WTC11 (cell line): ENCODE measurements at regions not wholly inside any gene's neighbourhood (a gene's known extent, or its start where the extent isn't known, plus 50 kb on each side); places are given as distances from the start of the nearest gene placed in this dataset.

Experiments used
- ATAC-seq: fragments of 200-7000 bp; cut with Tn5 transposase; 2 replicates; pipeline ENCODE4 v1.10.0; 2021; ENCODE audit warnings: mild to moderate bottlenecking, moderate library complexity
- CTCF ChIA-PET: fragments of 300-600 bp; sonication (Branson Sonifier 250); formaldehyde crosslinking; loops from one replicate; lab custom pipeline; 2021; ENCODE audit warnings: antibody characterized with exemption; lab: Charles Lee
- POLR2A ChIA-PET: fragments of 350-600 bp; sonication (Branson Sonifier 250); formaldehyde crosslinking; loops from one replicate; lab custom pipeline; 2021; ENCODE audit warnings: antibody characterized with exemption; lab: Charles Lee
- DNase-seq: peaks from one replicate; pipeline ENCODE4 v3.0.0; 2021; ENCODE audit warnings: low spot score
- H3K27ac Mint-ChIP-seq: 2 replicates; pipeline ENCODE4 v1.8.0; 2021; ENCODE audit warnings: mixed read lengths
- H3K27me3 Mint-ChIP-seq: 2 replicates; pipeline ENCODE4 v1.8.0; 2021; ENCODE audit warnings: low read depth, mild to moderate bottlenecking, moderate library complexity, mixed read lengths
- H3K36me3 Mint-ChIP-seq: 2 replicates; pipeline ENCODE4 v1.8.0; 2021; ENCODE audit warnings: mixed read lengths
- H3K4me1 Mint-ChIP-seq: 2 replicates; pipeline ENCODE4 v1.8.0; 2022; ENCODE audit warnings: mixed read lengths
- H3K4me3 Mint-ChIP-seq: 2 replicates; pipeline ENCODE4 v1.8.0; 2021; ENCODE audit warnings: mild to moderate bottlenecking, moderate library complexity, mixed read lengths
- H3K9me3 Mint-ChIP-seq: 2 replicates; pipeline ENCODE4 v1.8.0; 2021; ENCODE audit warnings: mixed read lengths
- ETV6 ChIP-seq: sonication (generic); formaldehyde crosslinking; IDR thresholded peaks from 2 replicates; pipeline ENCODE4 v1.8.1; 2022; ENCODE audit warnings: mild to moderate bottlenecking, missing genetic modification reagents
- FOXK1 ChIP-seq: sonication (generic); formaldehyde crosslinking; IDR thresholded peaks from 2 replicates; pipeline ENCODE4 v1.8.0; 2022; ENCODE audit warnings: mild to moderate bottlenecking, moderate library complexity, missing genetic modification reagents
- GABPB1 ChIP-seq: sonication (generic); formaldehyde crosslinking; IDR thresholded peaks from 2 replicates; pipeline ENCODE4 v1.8.1; 2023; ENCODE audit warnings: mild to moderate bottlenecking, missing genetic modification reagents
- GRHL2 ChIP-seq: fragments of 250-450 bp; sonication (Bioruptor Pico); IDR thresholded peaks from 2 replicates; pipeline ENCODE4 v1.8.0; 2022; ENCODE audit warnings: mild to moderate bottlenecking, moderate library complexity; ENCODE audit not compliant: insufficient replicate concordance, severe bottlenecking
- TCF7 ChIP-seq: sonication (generic); formaldehyde crosslinking; IDR thresholded peaks from 2 replicates; pipeline ENCODE4 v1.8.0; 2022; ENCODE audit warnings: mild to moderate bottlenecking, low read depth, missing genetic modification reagents, moderate library complexity
- TEAD1 ChIP-seq: sonication (generic); formaldehyde crosslinking; IDR thresholded peaks from 2 replicates; pipeline ENCODE4 v1.8.0; 2022; ENCODE audit warnings: mild to moderate bottlenecking, missing genetic modification reagents
- ZNF138 ChIP-seq: sonication (generic); formaldehyde crosslinking; conservative IDR thresholded peaks from 2 replicates; pipeline ENCODE4 v1.8.1; 2022; ENCODE audit warnings: mild to moderate bottlenecking, moderate library complexity, missing genetic modification reagents
- ZNF423 ChIP-seq: fragments of 250-450 bp; sonication (Bioruptor Pico); IDR thresholded peaks from 2 replicates; pipeline ENCODE4 v2.1.2; 2022; ENCODE audit warnings: mild to moderate bottlenecking, moderate library complexity
- ZNF671 ChIP-seq: fragments of 250-450 bp; sonication (Bioruptor Pico); IDR thresholded peaks from 2 replicates; pipeline ENCODE4 v1.8.0; 2021; ENCODE audit warnings: mild to moderate bottlenecking
- TF ChIP-seq, protein P1 (sequence below): sonication (generic); formaldehyde crosslinking; IDR thresholded peaks from 2 replicates; pipeline ENCODE4 v1.8.1; 2022; ENCODE audit warnings: low read depth, missing genetic modification reagents, borderline replicate concordance
- TF ChIP-seq, protein P2 (sequence below): sonication (generic); formaldehyde crosslinking; IDR thresholded peaks from 2 replicates; pipeline ENCODE4 v1.8.0; 2022; ENCODE audit warnings: mild to moderate bottlenecking, missing genetic modification reagents
- TF ChIP-seq, protein P3 (sequence below): sonication (generic); formaldehyde crosslinking; IDR thresholded peaks from 2 replicates; pipeline ENCODE4 v1.8.1; 2023; ENCODE audit warnings: mild to moderate bottlenecking, moderate library complexity, missing genetic modification reagents
- TF ChIP-seq, protein P4 (sequence below): sonication (generic); formaldehyde crosslinking; IDR thresholded peaks from 2 replicates; pipeline ENCODE4 v1.8.1; 2022; ENCODE audit warnings: mild to moderate bottlenecking, moderate library complexity, missing genetic modification reagents
- TF ChIP-seq, protein P5 (sequence below): sonication (generic); formaldehyde crosslinking; conservative IDR thresholded peaks from 2 replicates; pipeline ENCODE4 v1.8.1; 2023; ENCODE audit warnings: mild to moderate bottlenecking, low read depth, missing genetic modification reagents, moderate library complexity
- TF ChIP-seq, protein P6 (sequence below): fragments of 250-450 bp; sonication (Bioruptor Pico); IDR thresholded peaks from 2 replicates; pipeline ENCODE4 v1.9.0; 2021; ENCODE audit warnings: mild to moderate bottlenecking, borderline replicate concordance
- TF ChIP-seq, protein P7 (sequence below): sonication (generic); formaldehyde crosslinking; conservative IDR thresholded peaks from 2 replicates; pipeline ENCODE4 v1.8.1; 2022; ENCODE audit warnings: mild to moderate bottlenecking, missing genetic modification reagents
- TF ChIP-seq, protein P8 (sequence below): fragments of 250-450 bp; sonication (Bioruptor Pico); IDR thresholded peaks from 2 replicates; pipeline ENCODE4 v2.1.2; 2022; ENCODE audit warnings: mild to moderate bottlenecking, moderate library complexity

DNA sequence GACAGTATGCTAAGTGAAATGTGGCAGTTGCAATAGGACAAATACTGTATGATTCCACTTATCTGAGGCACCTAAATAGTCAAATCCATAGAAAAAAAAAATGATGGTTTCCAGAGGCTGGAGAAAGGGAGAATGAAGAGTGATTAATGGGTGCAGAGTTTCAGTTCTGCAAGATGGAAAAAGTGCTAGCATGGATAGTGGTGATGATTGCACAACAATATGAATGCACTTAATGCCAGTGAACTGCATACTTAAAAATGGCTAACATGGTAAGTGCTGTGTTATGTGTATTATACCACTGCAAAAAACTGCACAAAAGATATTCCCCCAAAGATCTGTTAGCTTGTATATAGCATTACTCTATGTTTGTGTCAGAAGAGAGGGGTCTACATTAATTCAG is 185.4 kb downstream of the INHBB start (continued):
- TF ChIP-seq, protein P1, sequence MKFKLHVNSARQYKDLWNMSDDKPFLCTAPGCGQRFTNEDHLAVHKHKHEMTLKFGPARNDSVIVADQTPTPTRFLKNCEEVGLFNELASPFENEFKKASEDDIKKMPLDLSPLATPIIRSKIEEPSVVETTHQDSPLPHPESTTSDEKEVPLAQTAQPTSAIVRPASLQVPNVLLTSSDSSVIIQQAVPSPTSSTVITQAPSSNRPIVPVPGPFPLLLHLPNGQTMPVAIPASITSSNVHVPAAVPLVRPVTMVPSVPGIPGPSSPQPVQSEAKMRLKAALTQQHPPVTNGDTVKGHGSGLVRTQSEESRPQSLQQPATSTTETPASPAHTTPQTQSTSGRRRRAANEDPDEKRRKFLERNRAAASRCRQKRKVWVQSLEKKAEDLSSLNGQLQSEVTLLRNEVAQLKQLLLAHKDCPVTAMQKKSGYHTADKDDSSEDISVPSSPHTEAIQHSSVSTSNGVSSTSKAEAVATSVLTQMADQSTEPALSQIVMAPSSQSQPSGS, result no peak
- TF ChIP-seq ETV6 (CRISPR knock-in tag), result no peak
- TF ChIP-seq TEAD1 (CRISPR knock-in tag), result no peak
- TF ChIP-seq, protein P2, sequence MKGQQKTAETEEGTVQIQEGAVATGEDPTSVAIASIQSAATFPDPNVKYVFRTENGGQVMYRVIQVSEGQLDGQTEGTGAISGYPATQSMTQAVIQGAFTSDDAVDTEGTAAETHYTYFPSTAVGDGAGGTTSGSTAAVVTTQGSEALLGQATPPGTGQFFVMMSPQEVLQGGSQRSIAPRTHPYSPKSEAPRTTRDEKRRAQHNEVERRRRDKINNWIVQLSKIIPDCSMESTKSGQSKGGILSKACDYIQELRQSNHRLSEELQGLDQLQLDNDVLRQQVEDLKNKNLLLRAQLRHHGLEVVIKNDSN (CRISPR knock-in tag), result no peak
- TF ChIP-seq, protein P3, sequence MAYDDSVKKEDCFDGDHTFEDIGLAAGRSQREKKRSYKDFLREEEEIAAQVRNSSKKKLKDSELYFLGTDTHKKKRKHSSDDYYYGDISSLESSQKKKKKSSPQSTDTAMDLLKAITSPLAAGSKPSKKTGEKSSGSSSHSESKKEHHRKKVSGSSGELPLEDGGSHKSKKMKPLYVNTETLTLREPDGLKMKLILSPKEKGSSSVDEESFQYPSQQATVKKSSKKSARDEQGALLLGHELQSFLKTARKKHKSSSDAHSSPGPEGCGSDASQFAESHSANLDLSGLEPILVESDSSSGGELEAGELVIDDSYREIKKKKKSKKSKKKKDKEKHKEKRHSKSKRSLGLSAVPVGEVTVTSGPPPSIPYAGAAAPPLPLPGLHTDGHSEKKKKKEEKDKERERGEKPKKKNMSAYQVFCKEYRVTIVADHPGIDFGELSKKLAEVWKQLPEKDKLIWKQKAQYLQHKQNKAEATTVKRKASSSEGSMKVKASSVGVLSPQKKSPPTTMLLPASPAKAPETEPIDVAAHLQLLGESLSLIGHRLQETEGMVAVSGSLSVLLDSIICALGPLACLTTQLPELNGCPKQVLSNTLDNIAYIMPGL, result no peak
- TF ChIP-seq, all 79 proteins: peak for 0

DNA sequence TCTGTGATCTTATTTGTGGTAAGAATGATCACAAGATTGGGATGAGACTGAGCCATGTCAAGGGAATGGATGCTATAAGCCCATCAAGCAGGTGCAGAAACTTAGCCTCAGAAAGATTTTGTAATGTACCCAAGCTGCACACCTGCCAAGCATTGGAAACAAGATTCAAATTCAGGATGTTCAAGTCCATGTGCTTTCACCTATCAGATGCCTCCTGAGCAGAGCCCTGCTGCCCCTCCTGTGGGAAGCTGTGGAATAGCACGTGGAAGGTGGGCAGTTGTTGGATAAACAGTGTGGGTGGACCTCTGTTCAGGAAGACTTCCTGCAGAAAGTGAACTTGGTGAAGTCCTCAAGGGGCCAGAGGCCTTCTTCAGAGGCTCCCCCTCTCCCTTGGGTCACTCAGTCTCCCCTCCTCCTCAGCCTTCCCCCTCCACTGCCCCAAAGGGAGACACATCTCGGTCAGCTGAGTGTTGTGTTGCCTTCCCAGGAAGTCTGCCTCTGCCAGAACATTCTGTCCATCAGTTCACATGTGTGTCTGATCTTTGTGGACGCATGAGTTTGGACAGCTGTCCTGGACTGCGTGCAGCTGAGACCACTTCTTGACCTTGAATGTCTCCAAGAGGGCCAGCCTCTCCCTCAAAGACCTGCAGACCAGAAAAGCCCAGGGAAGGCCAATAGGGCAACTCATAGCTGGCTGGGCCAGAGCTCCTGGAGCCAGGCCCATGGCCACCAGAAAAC is 186.1 kb downstream of the INHBB start:
- H3K9me3 Mint-ChIP-seq, result peaks cover 23% of the 10 kb centered on the region
- TF ChIP-seq ZNF671 (CRISPR knock-in tag), result no peak
- no peak overlapping the region for H3K4me3 Mint-ChIP-seq
- DNase-seq (no peak), ATAC-seq (no peak)
- H3K27me3 Mint-ChIP-seq, result peaks cover 33% of the 10 kb centered on the region
- POLR2A ChIA-PET, result no interaction called here
- H3K36me3 Mint-ChIP-seq, result no peaks in the 10 kb centered on the region
- CTCF ChIA-PET, result interaction anchor here (0.6 to 3.0 kb wide), 4 partner anchors 11 to 372 kb away, joined by 3 to 13 read pairs (median 4); no protein-coding TSS in a partner anchor
- H3K4me1 Mint-ChIP-seq, result no peaks in the 10 kb centered on the region
- no peak overlapping the region for H3K27ac Mint-ChIP-seq

DNA sequence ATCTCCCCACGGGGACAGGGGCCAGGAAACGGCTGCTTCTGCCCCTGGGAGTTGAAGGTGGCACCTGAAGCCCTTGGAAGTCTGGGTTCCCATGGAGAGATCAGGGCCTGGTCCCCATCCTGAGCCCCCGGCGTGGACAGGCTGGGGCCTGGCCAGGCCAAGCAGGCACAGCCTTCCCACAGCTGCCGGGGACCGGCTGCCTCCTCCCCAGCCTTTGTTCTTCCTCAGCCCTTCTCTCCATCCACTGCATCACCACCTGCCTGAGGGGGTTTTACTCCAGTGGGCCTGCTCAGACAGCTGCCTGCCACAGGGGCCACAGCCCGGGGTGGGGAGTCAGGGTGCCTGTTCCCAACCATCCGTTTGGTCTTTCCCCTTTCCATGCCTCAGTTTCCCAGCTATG is 187.7 kb downstream of the INHBB start:
- POLR2A ChIA-PET, result no interaction called here
- H3K27me3 Mint-ChIP-seq, result peaks cover 32% of the 10 kb centered on the region
- CTCF ChIA-PET, result interaction anchor here (0.6 to 3.0 kb wide), 2 partner anchors 11 to 12 kb away, joined by 6 to 13 read pairs; no protein-coding TSS in a partner anchor
- TF ChIP-seq ZNF138 (CRISPR knock-in tag) (no peak), GABPB1 (CRISPR knock-in tag) (no peak), TCF7 (no peak), FOXK1 (no peak), ETV6 (CRISPR knock-in tag) (no peak), GRHL2 (no peak), ZNF423 (CRISPR knock-in tag) (no peak)
- TF ChIP-seq, protein P4, sequence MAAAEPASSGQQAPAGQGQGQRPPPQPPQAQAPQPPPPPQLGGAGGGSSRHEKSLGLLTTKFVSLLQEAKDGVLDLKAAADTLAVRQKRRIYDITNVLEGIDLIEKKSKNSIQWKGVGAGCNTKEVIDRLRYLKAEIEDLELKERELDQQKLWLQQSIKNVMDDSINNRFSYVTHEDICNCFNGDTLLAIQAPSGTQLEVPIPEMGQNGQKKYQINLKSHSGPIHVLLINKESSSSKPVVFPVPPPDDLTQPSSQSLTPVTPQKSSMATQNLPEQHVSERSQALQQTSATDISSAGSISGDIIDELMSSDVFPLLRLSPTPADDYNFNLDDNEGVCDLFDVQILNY (CRISPR knock-in tag), result no peak
- TF ChIP-seq, protein P5, sequence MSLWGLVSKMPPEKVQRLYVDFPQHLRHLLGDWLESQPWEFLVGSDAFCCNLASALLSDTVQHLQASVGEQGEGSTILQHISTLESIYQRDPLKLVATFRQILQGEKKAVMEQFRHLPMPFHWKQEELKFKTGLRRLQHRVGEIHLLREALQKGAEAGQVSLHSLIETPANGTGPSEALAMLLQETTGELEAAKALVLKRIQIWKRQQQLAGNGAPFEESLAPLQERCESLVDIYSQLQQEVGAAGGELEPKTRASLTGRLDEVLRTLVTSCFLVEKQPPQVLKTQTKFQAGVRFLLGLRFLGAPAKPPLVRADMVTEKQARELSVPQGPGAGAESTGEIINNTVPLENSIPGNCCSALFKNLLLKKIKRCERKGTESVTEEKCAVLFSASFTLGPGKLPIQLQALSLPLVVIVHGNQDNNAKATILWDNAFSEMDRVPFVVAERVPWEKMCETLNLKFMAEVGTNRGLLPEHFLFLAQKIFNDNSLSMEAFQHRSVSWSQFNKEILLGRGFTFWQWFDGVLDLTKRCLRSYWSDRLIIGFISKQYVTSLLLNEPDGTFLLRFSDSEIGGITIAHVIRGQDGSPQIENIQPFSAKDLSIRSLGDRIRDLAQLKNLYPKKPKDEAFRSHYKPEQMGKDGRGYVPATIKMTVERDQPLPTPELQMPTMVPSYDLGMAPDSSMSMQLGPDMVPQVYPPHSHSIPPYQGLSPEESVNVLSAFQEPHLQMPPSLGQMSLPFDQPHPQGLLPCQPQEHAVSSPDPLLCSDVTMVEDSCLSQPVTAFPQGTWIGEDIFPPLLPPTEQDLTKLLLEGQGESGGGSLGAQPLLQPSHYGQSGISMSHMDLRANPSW (CRISPR knock-in tag), result no peak
- TF ChIP-seq, protein P6, sequence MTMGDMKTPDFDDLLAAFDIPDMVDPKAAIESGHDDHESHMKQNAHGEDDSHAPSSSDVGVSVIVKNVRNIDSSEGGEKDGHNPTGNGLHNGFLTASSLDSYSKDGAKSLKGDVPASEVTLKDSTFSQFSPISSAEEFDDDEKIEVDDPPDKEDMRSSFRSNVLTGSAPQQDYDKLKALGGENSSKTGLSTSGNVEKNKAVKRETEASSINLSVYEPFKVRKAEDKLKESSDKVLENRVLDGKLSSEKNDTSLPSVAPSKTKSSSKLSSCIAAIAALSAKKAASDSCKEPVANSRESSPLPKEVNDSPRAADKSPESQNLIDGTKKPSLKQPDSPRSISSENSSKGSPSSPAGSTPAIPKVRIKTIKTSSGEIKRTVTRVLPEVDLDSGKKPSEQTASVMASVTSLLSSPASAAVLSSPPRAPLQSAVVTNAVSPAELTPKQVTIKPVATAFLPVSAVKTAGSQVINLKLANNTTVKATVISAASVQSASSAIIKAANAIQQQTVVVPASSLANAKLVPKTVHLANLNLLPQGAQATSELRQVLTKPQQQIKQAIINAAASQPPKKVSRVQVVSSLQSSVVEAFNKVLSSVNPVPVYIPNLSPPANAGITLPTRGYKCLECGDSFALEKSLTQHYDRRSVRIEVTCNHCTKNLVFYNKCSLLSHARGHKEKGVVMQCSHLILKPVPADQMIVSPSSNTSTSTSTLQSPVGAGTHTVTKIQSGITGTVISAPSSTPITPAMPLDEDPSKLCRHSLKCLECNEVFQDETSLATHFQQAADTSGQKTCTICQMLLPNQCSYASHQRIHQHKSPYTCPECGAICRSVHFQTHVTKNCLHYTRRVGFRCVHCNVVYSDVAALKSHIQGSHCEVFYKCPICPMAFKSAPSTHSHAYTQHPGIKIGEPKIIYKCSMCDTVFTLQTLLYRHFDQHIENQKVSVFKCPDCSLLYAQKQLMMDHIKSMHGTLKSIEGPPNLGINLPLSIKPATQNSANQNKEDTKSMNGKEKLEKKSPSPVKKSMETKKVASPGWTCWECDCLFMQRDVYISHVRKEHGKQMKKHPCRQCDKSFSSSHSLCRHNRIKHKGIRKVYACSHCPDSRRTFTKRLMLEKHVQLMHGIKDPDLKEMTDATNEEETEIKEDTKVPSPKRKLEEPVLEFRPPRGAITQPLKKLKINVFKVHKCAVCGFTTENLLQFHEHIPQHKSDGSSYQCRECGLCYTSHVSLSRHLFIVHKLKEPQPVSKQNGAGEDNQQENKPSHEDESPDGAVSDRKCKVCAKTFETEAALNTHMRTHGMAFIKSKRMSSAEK, result no peak
- TF ChIP-seq, protein P7, sequence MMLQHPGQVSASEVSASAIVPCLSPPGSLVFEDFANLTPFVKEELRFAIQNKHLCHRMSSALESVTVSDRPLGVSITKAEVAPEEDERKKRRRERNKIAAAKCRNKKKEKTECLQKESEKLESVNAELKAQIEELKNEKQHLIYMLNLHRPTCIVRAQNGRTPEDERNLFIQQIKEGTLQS (CRISPR knock-in tag), result no peak
- TF ChIP-seq, protein P8, sequence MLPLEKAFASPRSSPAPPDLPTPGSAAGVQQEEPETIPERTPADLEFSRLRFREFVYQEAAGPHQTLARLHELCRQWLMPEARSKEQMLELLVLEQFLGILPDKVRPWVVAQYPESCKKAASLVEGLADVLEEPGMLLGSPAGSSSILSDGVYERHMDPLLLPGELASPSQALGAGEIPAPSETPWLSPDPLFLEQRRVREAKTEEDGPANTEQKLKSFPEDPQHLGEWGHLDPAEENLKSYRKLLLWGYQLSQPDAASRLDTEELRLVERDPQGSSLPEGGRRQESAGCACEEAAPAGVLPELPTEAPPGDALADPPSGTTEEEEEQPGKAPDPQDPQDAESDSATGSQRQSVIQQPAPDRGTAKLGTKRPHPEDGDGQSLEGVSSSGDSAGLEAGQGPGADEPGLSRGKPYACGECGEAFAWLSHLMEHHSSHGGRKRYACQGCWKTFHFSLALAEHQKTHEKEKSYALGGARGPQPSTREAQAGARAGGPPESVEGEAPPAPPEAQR (CRISPR knock-in tag), result no peak

More for the DNA sequence above, 187.7 kb downstream of the INHBB start:
- H3K9me3 Mint-ChIP-seq, result peaks cover 23% of the 10 kb centered on the region
- no peaks in the 10 kb centered on the region for H3K4me1 Mint-ChIP-seq
- H3K36me3 Mint-ChIP-seq, result no peaks in the 10 kb centered on the region
- no peak overlapping the region for H3K4me3 Mint-ChIP-seq
- ATAC-seq, result no peak
- no peak for DNase-seq
- no peak overlapping the region for H3K27ac Mint-ChIP-seq
